ENCODE measurements at regions not wholly inside any gene's neighbourhood (a gene's known extent, or its start where the extent isn't known, plus 50 kb on each side); places are given as distances from the start of the nearest gene placed in this dataset.
"Not testable (repeated sequence)": the region's sequence is repeated elsewhere in the genome, so short reads cannot be mapped to it uniquely, and the experiment has no call there.

- DNase-seq (ENCODE audit: low spot score) = not testable (repeated sequence)
These were observed 198.4 kb upstream of the SULF2 start for GRCh38 chr20:47983642-47984041.

GRCh38 chr20:47982574-47983360 lies 197.5 kb upstream of the SULF2 start:
- DNase-seq (ENCODE audit: low spot score) = no peak

DNA sequence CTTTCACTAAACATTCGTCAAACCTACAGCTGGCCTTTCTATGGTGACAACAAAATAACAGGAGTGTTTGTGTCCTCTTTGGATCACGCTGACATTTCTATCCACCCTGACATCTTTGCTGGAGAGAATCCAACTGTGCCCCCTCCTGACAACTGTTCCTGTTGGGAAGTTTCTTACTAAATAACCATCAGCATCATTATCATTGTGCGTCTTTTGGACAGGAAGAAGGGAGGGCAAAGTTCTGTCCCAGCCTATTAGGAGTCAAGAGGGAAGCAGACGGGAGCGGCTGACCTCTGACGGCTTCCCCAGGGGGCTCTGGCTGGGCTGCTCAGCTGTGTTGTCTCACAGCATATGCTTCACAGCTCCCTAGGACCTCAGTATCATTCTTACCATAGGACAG lies 195.9 kb upstream of the SULF2 start:
- no peak for DNase-seq (ENCODE audit: low spot score)

DNA sequence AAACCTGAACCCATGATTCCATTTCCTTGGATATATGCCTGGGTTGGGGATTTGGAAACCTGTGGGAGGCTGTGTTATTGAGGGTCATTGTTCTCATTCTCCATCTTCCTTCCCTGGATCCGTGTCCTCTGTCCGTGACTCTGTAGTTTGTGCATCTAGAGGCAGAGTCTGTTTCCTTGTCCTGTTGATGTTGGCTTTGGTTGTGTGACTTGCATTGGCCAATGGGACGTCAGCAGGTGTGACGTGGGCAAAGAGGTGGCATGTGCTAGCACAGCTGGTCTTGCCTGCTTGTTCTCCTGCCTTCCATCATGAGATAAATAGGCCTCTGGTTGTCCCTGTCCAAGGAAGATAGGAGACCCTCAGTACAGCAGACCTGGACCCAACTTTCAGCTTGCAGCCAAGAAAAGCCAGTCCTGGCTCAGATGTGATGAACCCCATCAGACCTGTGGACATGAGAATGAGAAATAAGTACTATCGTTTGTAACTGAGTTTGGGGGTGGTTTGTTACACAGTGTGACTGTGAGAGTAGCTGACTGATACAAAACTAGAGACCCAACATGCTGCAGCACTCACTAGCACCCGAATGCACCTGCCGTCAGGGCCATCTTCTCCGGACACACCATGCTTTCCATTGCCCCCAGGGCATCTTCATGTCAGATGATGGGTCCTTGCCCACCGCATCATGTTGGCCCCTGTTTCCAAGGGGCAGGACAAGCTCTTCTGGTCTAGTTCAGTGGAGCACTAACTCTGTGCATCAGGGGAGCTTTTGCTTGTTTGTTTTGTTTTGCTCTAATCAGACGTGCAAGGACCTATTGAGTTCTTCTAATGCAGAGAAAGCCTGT lies 195.3 kb upstream of the SULF2 start:
- no peak for DNase-seq (ENCODE audit: low spot score)

- not testable (repeated sequence) for DNase-seq (ENCODE audit: low spot score)
These were observed 194.2 kb upstream of the SULF2 start for GRCh38 chr20:47979361-47980095.

DNA sequence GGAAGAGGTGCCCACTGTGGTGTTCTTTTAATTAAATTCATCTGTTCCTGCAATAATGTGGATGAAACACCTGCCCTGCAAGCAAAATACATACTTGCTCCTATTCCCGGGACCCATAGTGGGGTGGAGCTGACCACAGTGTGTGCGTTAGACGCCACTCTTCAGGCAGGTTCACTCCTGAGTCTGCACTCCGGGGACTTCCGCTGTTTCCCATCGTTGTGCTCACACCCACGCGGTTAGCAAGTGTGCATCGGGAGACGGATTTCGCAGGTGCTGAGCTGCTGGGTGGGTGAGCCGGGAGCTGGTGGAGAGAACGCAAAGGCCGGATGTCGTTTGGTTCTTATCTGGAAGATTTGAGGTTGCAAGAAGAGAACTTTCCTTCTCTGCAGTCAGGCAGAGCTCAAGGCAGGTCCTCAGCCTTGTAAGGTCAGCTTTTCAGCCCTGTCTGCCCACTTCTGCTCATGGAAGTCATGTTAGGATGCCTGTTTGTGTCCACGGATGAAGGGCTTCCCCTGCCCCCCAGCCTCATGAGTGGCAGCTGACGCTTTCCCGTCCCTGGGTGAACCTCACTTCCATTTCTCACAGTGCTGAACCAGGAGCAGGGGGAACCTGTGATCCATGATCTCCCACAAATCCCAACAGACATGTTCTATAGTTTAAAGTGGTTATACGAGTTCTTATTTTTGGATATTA lies 193.3 kb upstream of the SULF2 start:
- DNase-seq (ENCODE audit: low spot score) = not testable (repeated sequence)

GRCh38 chr20:47977789-47978252 lies 192.5 kb upstream of the SULF2 start:
- DNase-seq (ENCODE audit: low spot score) = not testable (repeated sequence)

- DNase-seq (ENCODE audit: low spot score) = not testable (repeated sequence)
These were observed 191.9 kb upstream of the SULF2 start for GRCh38 chr20:47977017-47977788.

DNA sequence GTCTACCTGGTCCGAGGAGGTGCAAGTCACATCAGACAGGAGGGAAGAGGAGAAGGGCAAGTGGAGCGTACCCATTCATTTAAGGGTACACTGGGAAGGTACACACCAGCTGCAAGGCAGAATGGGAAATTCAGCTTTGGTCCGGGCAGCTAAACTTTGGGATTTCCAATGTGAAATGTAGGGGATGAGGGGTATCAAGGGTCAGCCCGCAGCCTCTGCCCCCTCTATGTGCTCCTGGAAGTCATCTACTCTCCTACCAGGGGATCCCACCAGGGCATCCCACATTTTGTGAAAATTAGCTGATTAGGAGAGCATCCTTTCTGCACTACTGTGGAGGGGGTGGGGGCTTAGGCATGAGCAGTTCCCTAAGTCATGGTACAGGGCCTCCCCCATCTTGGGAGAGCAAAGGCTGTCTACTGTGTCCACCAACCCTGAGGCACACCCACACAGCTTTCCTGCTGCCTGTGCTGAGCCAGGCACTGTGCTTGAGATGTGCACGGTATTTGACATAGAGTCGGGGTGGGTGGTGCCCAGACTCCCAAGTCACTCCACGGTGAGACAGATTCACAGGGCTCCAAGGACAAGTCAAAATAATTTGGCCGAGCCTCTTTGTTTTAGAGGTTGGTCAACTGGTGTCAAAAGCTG lies 189.1 kb upstream of the SULF2 start:
- no peak for DNase-seq (ENCODE audit: low spot score)

- no peak for DNase-seq (ENCODE audit: low spot score)
These were observed 188.4 kb upstream of the SULF2 start for GRCh38 chr20:47973519-47974233.

GRCh38 chr20:47972916-47973309 lies 187.6 kb upstream of the SULF2 start:
- DNase-seq (ENCODE audit: low spot score) = no peak

DNA sequence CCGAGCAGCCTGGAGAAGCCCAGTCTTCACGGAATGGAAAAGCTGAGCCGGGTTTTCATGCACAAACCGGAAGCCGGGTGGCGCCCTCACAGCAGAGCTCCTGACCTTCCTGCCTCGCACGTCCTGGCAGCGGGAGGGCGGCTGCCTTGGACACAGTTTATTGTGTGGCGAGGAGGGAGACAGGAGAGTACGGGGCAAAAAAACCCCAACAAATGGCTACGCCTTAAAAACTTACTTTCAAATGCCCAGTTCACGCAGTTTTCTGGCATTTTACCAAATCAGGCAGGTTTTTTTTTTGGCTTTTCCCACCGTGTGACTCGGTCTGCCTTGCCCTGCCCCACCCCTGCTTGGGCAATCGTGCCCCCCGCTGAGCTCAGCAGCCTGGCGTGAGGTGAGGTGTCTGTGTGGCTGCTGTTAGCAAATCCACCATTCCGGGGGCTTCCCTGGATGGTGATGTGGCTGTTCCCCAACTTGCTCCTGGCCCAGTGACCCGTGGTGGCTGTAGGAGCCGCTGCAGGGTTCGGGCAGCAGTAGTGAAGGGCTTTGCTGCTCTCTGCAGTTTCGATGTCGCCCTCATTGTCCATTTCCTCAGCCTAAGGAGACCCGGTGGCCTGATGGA lies 187.1 kb upstream of the SULF2 start:
- DNase-seq (ENCODE audit: low spot score) = not testable (repeated sequence)

DNA sequence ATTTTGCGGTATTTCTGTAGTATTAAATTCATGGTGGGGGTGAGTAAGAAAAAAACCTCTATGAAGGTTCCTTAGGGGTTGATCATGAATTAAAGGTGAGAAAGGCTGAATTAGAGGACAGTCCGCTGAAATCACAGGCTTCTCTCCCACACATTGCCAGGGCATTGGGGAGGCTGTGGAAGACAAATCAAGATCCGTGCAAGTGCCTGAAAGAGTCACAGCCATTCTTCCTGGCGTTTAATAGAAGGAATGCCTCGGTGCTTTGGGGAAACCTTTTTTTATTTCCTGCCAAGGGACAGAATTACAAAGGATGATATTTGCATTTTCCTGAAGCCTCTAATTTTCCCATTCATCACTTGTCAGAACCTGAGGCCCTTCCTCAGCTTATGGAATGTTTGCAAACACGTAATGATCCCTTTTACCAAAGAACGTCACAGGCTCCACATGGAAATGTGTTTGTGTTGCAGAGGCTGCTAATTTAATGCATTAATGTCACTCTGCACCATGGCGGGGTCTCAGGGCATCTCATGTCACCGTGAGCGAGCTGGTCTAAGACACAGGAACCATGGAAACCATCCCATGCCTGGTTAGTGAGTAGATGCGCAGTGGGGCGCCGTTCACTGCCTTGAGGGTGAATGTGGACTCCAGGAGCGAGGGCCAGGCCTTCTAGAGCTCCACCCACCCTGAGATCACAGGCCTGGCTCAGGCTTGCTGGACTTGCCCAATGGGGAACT lies 185.9 kb upstream of the SULF2 start:
- no peak for DNase-seq (ENCODE audit: low spot score)

DNA sequence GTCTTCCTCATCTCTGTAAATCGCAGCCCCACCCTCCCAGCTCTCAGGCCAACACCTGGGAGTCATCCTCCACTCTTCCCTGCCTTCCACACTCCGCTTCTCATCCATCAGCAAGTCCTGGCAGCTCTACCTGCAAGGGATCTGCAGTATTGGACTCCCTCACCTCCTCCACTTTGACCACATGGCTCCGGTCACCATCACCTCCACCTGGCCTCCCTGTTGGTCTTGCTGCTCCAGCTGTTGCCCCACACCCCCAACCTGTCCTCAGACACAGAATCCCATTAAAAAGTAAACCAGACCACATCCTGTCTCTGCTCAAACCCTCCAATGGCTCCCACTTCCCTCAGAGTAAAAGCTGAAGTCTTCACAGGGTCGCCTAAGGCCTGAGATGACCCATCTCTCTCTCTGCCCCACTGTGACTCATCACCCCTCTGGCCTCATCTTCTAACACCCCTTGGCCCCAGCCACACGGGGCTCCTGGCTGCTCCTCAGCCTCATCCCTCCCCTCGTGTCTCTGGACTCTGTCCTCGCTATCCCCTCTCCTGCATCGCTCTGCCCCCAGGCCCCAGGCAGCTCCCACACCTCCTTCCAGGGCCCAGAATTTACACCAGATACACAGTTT lies 185.1 kb upstream of the SULF2 start:
- DNase-seq (ENCODE audit: low spot score) = no peak

DNA sequence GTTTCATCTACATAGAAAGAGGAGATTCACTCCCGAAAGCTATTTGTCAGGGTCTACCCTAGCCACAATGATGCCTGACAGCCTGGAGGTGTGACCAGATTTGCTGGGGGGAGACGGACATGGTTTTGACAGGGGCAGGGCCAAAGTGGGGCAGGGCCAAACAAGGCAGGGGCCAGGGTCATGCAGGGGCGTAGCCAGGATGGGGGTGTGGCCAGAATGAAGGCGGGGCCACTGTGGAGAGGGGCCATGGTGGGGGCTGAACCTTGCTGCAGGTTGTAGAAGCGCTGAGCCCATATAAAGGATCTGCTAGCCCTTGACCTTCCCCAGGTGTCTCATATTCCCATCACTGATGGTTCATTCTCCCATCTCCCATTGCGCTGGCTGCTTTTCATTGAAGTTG lies 184.1 kb upstream of the SULF2 start:
- DNase-seq (ENCODE audit: low spot score) = no peak

DNA sequence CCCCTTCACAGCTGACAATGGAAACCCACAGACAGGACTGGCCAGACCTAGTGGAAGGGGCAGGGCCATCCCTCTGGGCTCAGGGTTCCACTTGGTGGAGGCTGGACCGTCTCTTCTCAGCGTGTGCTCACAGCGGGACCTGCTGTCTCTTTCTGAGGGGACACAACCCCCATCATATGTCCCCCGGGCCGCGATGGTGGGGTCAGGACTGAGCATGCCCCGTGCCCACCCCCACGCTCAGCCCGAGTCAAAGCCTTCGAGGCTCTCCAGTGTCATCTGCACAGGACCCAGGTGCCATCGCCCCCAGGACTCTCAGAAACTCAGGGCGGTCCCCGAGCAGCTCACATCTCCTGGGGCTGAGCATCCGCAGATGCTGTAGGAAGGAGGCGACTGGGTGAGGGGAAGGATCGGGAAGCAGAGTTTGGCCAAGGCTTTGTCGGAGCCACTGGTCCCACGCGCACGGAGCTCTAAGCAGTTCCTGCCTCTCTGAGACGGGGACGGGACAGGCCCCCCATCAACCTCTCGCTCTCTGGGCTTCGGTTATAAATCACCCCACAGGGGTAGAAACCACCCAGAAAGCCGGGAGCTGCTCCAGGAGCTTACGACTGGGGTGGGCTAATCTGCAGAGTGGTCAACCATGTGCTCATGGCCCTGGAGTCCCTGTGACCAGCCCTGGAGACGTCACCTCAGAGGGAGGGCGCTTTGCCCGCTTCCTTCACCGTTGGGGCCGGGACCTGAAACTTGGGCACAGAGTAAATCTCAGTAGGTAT lies 183.4 kb upstream of the SULF2 start:
- DNase-seq (ENCODE audit: low spot score) = no peak

DNA sequence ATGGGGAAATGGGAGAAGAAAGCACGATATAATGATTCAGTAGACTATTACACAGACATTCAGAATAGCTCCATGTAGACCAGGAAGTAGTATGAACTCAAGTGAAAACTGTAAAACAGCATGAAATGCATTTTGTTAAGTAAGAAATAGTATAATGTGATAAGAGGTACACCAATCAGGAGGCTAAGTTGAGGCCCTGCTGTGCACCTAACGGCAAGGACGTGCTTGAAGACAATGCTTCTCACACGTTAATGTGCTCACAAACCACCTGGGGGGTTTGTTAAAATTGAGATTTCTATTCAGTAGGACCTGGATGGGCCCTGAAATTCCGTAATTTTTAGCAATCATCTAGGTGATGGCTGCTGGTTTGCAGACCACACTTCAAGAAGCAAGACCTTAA lies 178.9 kb upstream of the SULF2 start:
- DNase-seq (ENCODE audit: low spot score) = no peak

Measured in AG08396 (cell line).